C4-2B (cell line): ENCODE measurements at regions not wholly inside any gene's neighbourhood (a gene's known extent, or its start where the extent isn't known, plus 50 kb on each side); places are given as distances from the start of the nearest gene placed in this dataset.
"Not testable (repeated sequence)": the region's sequence is repeated elsewhere in the genome, so short reads cannot be mapped to it uniquely, and the experiment has no call there.

Experiments
- H3K27ac ChIP-seq: fragments of 450-650 bp; 2 replicates; pipeline ENCODE4 v1.5.1; 2017
- ZFX ChIP-seq: fragments of 450-650 bp; IDR thresholded peaks from 2 replicates; pipeline ENCODE4 v1.6.1; 2017
- TF ChIP-seq, protein P1 (sequence below): fragments of 450-650 bp; conservative IDR thresholded peaks from 2 replicates; pipeline ENCODE4 v1.5.1; 2017; ENCODE audit warnings: mild to moderate bottlenecking

DNA sequence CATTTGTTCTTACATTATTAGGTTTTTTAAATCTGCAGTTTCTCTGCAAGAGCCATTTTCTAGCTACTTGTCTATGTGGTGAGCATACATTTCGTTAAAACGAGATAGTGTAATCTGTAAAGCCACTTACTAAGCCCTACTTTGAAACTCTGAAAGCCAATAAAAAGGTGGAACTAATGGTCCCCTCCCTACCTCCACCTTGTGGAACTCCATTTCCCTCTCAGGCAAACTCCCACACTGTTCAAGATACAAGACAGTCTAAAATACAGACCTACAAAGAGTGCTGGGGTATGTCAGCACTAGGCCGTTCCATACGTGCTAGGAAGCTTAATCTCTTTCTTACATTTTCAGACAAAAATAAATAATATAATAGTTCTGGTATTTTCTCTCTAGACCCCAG lies 74.1 kb downstream of the DUSP6 start:
- no peak overlapping the region for H3K27ac ChIP-seq
- TF ChIP-seq, protein P1, sequence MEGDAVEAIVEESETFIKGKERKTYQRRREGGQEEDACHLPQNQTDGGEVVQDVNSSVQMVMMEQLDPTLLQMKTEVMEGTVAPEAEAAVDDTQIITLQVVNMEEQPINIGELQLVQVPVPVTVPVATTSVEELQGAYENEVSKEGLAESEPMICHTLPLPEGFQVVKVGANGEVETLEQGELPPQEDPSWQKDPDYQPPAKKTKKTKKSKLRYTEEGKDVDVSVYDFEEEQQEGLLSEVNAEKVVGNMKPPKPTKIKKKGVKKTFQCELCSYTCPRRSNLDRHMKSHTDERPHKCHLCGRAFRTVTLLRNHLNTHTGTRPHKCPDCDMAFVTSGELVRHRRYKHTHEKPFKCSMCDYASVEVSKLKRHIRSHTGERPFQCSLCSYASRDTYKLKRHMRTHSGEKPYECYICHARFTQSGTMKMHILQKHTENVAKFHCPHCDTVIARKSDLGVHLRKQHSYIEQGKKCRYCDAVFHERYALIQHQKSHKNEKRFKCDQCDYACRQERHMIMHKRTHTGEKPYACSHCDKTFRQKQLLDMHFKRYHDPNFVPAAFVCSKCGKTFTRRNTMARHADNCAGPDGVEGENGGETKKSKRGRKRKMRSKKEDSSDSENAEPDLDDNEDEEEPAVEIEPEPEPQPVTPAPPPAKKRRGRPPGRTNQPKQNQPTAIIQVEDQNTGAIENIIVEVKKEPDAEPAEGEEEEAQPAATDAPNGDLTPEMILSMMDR = no peak
- no peak for TF ChIP-seq ZFX

DNA sequence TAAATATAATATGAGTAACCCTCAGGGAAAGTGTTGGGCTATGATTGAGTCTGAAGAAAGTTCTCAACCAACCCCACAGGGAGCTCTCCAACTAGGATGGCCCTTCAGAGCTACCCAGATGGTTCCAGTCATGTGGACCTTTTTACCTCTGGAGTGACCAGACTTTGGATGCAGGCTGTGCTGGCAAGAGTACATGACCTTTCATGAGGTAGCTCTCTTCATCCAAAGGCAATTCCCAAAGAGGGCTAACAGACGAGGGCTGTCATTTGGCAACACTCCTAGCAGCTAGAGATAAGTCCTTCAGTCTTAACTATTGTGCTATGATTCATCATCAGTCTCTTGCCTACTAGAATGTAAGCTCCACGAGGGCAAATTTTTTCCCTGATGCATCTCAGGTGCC lies 75.4 kb downstream of the DUSP6 start:
- H3K27ac ChIP-seq = no peak overlapping the region
- no peak for TF ChIP-seq ZFX
- TF ChIP-seq, protein P1 = no peak

DNA sequence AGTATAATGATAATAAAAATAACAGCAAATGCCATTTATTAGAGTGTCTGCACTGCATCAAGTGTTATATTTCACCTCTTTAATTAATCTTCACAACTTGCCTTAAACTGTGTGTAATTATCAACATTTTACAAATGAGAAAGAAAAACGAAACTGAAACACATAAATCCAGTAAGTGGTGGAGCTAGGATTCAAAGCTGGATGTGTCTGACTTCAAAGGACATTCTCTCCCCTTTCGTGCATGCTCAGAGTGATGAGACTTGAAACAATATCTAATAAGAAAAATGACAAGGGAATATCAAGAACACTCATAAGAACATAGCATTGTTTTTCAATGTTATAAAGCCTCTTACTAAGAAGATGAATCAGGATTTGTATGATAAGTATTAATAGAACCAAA lies 78.8 kb downstream of the DUSP6 start:
- no peak overlapping the region for H3K27ac ChIP-seq
- TF ChIP-seq, protein P1 = no peak
- TF ChIP-seq ZFX = no peak

DNA sequence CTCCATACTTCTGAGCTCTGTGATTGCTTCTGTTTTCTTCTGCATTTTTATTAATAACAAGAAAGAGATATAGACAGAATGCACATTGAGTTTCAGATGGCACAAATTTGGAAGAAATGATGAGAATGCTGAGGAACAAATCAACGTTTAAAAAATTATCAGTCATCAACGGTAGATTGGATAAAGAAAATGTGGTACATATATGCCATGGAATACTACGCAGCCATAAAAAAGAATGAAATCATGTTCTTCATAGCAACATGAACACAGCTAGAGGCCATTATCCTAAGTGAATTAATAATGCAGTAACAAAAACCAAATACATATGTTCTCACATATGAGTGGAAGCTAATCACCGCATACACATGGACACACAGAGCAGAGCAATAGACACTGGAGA lies 81.8 kb downstream of the DUSP6 start:
- no peak for TF ChIP-seq ZFX
- TF ChIP-seq, protein P1 = no peak
- no peak overlapping the region for H3K27ac ChIP-seq

DNA sequence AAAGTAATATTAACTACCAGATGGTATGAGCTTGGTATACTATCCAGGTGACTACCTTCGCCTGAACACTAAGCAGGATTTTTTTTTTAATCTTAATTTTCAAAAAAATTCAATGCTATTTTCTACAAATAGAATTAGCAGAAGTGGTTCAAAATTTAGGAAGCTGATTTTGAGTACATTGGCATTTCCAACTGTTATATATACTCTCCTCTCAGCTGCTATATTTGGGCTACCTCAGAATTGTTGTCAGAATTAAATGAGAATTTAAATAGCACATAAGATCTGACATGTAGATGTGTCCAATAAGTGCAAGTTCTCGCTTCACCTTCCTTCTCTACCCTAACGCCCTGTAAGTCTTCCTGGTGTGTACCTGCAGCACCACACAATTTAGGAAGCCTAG lies 83.1 kb downstream of the DUSP6 start:
- TF ChIP-seq, protein P1 = no peak
- no peak for TF ChIP-seq ZFX
- no peak overlapping the region for H3K27ac ChIP-seq

DNA sequence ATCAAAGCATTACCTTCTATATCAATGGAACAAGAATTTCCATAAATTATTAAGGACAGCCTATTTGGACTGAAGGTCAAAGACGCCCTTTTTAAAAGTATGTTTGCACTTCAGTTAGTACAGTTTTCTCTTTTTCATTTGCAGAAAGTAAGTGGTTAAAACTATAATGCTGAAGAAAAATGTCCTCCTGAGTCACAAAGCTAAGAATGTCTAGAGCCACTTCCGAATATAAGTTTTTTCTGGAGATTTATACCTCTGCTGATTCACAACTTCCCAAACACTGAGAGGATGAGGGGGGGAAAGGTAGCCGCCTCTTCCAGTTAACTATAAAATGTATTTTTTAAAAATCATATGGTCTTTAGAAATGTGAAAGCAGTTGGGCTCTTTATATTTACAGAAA lies 84.9 kb downstream of the DUSP6 start:
- H3K27ac ChIP-seq = no peak overlapping the region
- TF ChIP-seq ZFX = no peak
- TF ChIP-seq, protein P1 = no peak

DNA sequence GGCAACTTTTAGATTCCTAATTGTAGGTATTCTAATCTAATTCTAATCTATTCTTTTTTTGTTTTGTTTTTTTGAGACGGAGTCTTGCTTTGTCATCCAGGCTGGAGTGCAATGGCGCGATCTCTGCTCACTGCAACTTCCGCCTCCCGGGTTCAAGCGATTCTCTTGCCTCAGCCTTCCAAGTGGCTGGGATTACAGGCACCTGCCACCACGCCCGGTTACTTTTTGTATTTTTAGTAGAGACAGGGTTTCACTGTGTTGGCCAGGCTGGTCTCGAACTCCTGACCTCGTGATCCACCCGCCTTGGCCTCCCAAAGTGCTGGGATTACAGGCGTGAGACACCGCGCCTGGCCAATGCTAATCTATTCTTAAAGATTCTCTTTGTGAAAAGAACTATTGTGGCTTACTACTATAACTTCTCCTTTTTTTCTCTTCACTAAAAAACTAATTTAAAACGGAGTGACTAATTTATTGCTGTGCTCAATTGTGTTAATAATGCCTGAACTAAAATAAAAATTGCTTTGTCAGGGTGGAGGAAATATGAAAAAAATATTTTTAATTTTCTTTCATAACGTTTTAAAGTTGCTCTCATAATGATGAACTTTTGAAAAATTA lies 85.6 kb downstream of the DUSP6 start:
- H3K27ac ChIP-seq = not testable (repeated sequence)

DNA sequence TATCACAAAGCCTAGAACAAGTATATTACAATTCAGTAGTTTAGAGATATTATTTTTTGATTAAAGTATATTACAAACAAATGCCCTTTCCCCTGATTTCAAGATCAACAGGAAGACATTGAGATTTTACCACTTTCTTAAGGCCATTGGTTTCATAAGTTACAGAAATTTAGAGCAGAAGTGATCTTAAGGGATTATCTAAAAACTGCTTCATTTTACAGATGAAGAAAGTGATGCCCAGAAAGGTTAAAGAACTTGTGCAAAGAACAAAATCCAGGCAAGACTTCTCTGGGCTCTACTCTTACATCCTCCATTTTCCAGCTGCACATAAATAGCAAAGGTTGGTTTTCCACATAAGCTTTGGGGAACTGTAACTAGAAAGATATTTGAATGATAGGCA lies 87.5 kb downstream of the DUSP6 start:
- H3K27ac ChIP-seq = no peak overlapping the region
- no peak for TF ChIP-seq ZFX
- TF ChIP-seq, protein P1 = no peak
